HK-2 (cell line): ENCODE measurements at regions not wholly inside any gene's neighbourhood (a gene's known extent, or its start where the extent isn't known, plus 50 kb on each side); places are given as distances from the start of the nearest gene placed in this dataset.
"Not testable (repeated sequence)": the region's sequence is repeated elsewhere in the genome, so short reads cannot be mapped to it uniquely, and the experiment has no call there.

Experiments used
- DNase-seq: peaks from one replicate; pipeline ENCODE4 v3.0.0-alpha.2; 2018; ENCODE audit not compliant: unreplicated experiment

DNA sequence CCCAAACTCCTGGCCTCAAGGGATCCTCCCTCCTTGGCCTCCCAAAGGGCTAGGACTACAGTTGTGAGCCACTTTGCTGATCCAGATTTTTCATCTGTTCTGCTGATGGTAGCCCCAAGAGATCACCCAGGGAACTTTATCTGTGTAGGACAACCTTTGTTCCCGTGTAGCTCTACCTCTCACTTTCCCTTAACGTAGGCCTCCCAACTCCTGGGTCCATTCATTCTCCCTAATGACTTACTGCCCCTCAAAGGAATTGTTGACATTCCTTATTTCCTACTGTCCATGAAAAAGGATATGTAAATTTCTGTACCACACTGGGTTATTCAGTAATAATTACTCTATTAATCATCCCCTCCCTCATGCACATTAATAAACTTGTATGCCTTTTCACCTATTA lies 51.0 kb upstream of the PHF24 start:
- no peak for DNase-seq

DNA sequence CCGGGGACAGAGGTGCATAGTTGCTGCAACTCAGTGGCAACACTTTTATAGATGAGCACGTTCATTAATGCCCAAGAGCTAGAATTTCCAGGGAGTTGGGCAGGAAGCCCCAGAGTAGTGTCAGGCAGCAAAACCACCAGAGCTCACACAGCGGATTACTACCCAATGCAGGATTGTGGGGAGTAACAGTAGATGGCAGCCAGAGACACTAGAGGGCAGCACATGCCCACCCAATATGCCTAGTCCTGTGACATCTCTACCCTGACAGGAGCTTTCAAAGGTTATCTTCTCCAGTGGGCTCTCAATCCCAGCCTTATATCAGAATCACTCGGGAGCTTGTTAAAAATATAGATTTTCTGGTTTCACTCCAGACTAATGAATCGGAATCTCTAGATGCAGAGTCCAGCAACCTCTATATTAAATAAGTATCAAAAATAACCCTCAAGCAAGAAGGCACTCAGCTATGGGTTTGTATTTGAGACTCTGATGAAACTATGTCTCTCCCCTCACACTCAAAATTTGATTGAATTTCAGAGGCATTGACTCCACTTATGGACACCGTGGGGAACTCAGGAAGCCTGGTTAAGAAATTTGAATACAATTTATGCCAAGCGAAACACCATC lies 58.4 kb upstream of the PHF24 start:
- DNase-seq = peak; percentile 55

DNA sequence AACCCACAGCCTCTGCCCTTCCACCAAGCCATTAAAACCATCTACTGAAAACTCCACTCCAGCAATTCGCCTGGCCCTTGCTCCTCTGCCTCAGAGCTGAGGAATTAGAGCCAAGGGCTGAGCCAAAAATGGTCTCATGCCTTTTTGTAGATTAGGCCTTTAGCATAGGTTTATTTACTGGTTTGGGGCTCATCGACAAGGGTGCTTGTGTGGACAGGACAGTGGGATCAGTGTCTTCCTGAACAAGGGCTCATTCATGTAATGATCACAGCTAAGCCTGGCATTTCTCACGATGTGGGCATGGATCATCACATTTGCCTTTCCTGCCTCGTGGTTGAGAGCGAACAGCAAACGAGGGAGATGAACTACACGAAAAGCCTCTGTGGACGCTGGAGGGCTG lies 59.2 kb upstream of the PHF24 start:
- DNase-seq = no peak

DNA sequence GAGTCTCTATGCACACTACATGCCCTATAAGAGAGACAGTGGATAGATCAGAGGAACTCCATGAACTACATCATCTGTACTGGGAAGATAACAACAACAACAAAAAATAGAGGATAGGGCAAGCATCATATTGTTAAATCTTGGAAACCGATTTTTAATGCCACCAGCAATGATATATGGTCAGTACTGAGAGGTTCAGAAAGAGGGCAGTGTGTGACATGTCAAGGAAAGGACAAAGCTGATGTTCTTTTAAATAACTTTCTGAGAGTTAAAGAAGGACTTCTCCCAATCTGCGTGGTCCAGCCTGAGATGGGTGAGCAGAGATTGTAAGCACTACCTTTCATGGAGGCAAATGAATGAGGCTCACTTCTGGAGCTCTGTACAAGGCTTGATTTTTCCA lies 62.0 kb upstream of the PHF24 start:
- no peak for DNase-seq

DNA sequence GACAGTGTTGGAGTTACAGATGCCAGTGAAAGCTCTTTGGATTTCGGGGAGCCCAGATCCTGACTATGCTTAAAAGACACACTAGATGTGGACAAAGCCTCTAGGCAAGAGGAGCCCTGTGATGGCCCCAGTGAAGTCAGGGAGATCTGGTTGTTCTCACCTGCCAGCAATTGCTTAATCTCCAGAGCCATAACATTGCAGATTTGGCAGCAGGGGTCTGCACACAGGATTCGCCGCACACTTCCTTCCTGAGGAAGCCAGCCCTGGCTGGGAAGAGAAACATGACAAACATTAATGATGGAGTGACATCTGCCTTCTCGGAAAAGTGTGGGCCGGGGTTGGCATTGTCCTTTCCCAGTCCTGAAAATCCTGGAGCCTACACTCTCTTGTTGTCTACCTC lies 65.2 kb upstream of the PHF24 start:
- DNase-seq = no peak

DNA sequence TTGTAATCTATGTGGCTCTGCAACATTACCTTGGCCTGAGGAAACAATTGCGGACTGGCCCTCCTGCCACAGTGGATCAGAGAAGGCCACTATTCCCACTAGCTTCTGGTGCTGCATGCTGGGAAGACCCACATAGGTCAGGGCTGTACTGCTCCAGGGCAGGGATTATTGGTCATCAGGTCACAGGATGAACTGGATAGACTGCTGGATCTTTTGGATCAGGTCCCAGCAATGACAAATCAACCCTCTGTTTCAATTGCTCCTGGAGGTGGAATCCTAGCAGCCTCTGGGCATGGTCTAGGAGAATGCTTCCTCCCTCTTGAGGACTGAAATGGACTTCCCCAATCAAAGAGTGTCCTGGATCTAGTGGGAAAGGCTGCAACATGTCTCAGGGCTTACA lies 66.7 kb upstream of the PHF24 start:
- DNase-seq = no peak

DNA sequence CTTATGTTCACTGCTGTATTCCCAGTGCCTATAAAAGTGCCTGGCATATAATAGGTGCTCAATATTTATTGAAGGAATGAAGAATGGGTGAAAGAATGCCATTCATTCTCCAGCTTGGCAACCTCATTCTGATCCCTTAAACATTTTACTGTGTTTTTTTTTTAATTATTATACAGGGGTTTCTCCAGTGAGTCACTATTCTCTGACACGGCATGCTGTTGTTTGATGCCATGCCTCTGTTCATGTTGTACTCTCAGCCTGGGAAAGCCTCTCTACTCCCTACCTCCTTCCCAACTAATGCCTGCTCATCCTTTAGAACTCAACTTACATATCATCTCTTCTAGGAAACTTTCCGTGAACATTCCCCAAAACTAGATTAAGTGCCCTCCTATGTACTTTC lies 70.2 kb upstream of the PHF24 start:
- no peak for DNase-seq

DNA sequence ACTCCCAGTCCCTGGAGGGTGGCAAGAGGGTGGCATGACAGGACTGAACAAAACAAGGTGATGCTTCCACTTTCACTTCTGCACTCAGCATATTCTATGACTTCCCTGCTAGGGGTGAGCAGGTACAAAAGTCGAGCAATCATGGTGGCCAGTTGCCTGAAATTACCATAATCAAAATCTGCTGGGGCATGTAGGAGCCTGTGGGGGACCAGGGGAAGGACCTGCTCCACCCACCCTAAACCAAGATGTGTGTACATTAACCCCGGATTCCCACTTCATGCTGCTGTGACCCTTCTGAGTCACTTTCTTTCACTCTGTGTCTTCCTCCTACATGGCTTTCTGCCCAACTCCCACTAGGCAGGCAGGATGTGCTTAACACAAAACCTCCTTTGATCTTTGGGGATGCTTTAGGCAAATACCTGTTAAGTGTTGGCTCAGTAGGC lies 73.3 kb upstream of the PHF24 start:
- DNase-seq = no peak

DNA sequence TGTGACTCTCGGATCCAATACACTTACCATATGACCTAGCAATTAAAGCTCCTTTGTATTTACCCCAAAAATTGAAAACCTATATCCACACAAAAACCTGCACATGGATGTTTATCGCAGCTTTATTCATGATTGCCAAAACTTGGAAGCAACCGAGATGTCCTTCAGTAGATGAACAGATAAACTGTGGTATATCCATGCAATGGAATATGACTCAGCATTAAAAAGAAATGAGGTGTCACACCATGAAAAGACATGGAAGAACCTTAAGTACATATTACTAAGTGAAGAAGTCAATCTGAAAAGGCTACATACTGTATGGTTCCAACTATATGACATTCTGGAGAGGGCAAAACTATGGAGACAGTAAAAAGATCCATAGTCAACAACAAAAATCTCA lies 82.0 kb upstream of the PHF24 start:
- no peak for DNase-seq

DNA sequence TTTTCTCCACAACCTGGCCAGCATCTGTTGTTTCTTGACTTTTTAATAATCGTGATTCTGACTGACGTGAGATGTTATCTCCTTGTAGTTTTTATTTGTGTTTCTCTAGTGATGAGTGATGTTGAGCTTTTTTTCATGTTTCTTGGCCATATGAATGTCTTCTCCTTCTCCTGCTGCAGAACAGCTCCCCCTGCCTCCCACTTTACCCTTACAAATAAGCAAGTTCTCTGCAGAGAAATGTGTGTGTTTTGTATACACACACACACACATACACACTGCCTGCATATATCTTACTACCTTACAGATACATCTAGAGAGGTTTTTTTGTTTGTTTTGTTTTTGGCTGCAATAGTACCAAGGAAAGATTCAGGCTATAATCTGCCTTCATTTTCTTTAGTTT lies 88.7 kb upstream of the PHF24 start:
- DNase-seq = no peak

DNA sequence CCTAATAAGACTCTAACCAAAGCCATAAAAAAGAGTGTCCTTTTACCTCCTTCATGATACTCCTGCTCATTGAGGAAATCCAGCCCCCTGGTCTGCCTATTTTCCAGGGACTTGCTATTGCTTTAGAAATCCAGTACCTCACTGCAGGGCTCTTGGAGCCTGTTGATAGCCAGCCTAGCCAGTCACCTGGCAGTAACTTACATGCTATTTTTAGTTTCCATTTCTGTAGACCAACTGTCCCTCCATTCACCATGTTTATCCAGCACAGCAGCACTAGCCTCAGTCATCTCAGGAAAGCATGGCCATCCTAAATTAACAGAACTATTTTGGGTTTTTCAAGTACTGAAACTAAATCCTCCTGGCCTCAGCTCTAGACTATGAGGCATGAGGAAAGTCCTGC lies 91.5 kb upstream of the PHF24 start:
- DNase-seq = no peak

DNA sequence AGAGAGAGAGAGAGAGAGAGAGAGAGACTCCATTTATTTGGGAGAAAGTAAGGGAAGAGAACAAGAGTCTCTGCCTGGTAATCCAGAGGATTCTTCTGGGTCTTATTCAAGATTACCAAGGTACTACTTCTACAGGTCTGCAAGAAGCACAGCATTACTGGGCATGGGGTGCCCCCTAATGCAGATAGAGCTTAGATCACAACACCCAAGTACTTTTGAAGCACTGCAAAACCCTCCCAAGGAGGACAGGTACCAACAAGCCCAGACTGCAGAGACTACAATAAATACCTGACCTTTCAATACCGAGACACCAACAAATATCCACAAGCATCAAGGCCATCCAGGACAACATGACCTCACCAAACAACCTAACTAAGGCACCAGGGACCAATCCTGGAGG lies 94.7 kb upstream of the PHF24 start:
- no peak for DNase-seq

DNA sequence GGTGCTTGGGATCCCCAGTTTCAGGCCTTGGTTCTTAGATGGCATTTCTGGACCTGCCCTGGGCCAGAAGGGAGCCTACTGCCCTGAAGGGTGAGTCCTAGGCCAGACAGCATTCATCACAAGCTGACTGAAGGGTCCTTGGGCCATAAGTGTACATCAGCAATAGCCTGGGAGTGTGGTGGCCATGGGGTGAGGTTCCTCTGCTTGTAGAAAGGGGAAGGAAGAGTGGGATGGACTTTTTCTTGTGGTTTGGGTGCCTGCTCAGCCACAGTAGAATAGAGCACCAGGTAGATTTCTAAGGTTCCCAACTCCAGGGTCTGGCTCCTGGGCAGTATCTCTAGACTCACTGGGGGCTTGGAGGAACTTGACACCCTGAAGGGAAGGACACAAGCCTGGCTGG lies 95.2 kb upstream of the PHF24 start:
- DNase-seq = no peak

DNA sequence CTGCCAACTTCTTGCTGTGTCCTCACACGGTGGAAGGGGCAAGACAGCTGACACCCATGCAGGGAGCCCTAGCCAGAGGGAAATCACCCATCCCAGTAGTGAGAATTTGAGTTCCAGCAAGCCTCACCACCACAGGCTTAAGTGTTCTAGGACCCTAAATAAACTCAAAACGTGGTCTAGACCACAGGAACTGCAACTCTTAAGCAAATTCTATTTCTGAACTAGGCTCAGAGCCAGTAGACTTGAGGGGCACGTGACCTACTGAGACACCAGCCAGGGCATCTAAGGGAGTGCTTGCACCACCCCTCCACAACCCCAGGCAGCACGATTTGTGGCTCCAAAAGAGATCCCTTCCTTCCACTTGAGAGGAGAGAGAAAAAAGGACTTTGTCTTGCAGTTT lies 96.0 kb upstream of the PHF24 start:
- DNase-seq = no peak

DNA sequence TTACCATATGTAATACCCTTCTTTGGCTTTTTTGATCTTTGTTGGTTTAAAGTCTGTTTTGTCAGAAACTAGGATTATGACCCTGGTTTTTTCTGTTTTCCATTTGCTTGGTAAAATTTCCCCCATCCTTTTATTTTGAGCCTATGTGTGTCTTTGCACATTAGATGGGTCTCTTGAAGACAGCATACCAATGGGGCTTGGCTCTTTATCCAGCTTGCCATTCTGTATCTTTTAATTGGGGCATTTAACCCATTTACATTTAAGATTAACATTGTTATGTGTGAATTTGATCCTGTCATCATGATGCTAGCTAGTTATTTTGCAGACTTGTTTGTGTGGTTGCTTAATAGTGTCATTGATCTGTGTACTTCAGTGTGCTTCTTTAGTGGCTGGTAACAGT lies 103.1 kb upstream of the PHF24 start:
- DNase-seq = not testable (repeated sequence)

DNA sequence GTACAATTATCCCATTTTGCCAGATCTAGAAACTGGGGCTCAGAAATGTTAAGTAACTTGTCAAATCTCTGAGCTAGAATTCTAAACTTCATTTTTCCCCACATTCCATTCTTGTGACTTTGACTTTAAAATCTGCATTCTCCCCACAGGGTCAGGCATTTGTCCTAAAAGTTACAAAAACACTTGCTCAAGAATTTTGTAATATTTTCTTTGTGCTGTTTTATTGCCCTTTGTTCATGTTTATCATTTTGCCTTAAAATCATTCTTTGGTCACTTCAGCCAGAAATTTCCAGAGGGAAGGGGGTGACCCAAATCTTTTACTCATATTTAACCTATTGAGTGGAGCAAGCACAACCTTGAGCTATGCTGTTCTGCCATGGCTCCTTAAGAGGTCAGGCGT lies 120.1 kb upstream of the CCL21 start:
- no peak for DNase-seq

DNA sequence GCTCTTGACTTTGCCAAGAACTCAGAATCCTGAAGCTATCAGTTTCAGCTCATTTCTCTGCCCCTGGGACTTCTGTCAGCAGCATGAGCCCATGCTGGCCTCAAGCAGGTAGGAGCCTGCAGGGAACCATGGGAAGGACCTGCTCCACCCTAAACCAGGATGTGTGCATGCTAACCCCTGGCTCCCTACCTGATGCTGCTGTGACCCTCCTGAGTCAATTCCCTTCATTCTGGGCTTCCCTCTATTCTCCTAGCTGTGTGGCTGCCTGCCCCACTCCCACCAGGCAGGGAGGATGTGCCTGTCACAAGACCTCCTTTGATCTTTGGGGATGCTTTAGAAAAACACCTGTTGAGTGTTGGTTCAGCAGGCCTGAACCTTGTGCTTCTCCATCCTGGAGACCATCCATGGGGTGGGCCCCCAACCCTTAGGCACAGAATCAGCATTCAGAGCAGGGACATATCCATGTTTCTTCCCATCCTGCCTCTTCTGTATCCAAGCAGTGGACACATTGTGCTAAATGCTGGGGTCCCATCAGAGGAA lies 117.1 kb upstream of the CCL21 start:
- no peak for DNase-seq

DNA sequence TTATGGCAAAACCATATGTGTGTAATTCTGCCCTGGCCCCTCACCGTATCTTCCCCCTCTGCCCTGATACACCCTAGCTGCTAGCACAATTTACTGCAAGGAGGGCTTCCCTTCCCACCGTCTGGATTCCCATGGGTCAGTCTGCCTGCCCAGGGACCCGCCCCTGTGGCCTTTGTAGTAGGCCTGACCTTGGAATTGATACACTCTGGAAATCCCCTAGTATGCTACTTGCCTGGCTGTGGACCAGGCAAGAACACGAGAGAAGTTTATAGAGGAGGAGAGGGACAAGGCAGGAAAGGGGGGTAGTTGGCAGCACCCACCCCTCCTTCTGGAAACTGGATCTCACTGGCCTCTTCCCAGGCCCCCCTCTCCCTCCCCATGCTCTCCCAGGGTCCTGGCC lies 115.8 kb upstream of the CCL21 start:
- no peak for DNase-seq

DNA sequence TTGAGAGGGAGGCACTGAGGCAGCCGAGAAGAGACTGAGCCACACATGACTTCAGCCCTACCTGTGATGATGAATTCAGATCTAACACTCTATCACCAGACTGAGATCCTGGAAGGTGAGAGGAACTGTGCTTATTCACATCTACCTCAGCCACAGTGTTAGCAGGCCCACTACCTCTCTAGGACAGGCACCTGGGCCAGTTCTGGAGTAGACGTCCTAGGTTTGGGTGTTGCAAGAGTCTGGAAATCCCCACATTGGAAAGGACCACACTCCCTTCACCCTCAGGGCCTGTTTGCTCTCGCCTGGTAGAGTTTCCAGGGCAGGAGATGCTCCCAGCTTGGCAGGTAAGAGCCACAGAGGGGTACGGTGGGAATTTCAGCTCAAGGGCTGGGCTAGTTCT lies 113.8 kb upstream of the CCL21 start:
- no peak for DNase-seq

DNA sequence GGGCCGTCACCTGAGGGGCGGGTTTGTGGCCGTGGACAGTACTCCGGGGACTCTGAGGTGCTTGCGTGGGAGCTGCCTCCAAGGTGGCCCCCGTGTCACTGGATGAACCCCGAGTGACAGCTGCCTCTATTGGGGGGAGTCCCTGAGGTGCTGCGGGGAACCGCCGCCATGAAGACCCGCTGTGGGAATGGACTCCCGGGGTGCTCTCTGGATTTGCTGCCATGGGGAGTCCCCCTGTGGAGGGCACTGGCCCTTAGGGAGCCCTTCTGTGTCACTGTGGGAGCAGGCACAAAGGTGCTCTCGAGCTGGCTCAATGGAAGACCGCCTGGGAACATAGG lies 100.2 kb upstream of the CCL21 start:
- DNase-seq = no peak

DNA sequence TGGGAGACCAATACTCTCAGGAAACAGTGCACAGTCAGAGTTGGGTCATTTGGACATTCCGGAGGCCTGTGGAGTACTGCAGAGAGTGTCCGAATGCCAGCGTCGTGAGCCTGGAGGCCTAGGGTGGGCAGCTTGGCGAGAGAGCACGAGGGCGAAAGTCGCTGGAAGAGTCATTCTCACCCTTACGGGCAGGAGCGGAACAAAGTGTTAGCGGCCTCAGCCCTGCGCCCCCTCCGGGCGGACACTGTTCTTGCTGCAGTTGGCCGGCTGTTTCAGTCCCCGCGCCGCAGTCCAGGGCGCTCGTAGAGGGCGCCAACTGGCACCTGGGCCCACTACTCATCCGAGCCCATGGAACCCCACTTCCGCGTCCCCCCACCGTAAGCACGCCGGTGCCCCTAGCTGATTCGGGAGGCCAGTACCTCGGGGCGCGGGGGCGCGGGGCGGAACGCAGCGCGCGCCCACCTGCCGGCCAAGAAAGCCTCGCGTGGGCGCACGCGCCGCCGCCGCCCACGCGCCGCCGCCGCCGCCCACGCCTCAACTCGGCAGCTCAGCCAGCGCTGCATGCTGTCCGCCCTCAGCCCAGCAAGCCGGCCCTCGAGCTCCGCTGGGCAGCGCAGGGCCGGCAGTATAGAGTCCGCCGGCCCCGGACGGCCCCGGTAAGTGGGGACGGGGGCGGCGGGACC lies 99.7 kb upstream of the CCL21 start:
- peak; percentile 16 for DNase-seq

DNA sequence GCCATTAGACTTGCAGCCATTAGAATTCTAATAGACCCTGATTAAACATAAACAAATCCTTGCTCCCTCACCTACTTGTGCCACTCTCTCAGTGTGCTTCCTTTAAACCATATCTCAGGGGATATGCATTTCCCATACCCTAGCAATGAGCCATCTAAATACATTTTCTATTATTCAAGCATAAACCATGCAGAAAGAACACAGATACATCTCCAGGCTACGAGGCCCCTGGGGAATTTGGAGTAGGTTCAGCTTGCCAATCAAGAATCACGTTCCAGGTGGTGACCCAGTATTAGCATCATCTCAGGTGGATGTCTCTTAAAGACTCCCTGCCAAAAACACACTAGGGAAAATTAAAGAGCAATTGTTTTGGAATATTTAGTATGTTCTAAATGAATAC lies 93.0 kb upstream of the CCL21 start:
- no peak for DNase-seq

DNA sequence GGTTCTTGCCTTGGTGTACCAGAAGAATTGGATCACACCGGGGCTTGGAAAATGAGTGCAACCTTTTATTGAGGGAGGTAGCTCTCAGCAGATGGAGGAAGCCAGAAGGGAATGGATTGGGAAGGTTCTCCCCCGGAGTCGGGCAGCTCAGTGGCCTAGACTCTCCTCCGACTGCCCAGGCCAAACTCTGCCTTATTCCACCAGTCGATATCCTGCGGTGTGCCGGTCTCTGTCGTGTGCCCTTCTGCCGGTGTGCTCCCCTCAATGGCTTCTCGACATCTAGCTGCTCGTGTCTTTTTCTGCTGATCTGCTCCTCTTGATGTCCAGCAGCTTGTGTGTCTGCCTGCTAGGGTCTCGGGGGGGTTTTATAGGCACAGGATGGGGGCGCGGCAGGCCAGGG lies 87.4 kb upstream of the CCL21 start:
- no peak for DNase-seq

DNA sequence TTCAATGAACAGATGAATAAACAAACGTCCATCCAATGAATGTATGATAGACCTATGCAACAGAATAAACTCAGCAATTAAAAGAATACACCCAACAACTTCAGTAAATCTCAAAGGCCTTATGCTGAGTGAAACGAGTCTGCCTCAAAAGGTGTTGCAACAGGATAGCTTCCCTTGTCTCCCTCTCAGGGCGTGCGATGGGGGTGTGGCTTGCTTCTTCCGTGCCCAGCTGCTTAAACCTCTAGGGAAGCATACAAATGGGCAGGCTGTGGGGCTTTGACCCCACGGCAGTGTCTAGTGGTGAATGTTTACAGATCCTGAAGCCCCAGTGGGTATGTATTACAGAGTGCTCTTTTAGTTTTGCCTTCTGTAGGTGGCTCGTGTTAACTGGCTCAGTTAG lies 87.0 kb upstream of the CCL21 start:
- no peak for DNase-seq
